KMS-11 (cell line): ENCODE measurements at regions not wholly inside any gene's neighbourhood (a gene's known extent, or its start where the extent isn't known, plus 50 kb on each side); places are given as distances from the start of the nearest gene placed in this dataset.

Experiments used
- H2AFZ ChIP-seq: fragments of 200-600 bp; sonication (generic); 2 replicates; pipeline ENCODE4 v1.6.1; 2016; ENCODE audit warnings: antibody characterized with exemption, mixed run types, low read depth
- H3K27ac ChIP-seq: fragments of 200-600 bp; sonication (generic); 2 replicates; pipeline ENCODE4 v1.6.1; 2016; ENCODE audit warnings: mild to moderate bottlenecking, mixed run types
- H3K27me3 ChIP-seq: fragments of 200-600 bp; sonication (generic); 2 replicates; pipeline ENCODE4 v1.6.1; 2017; ENCODE audit warnings: mild to moderate bottlenecking, low read depth, mixed run types, moderate library complexity; ENCODE audit not compliant: insufficient read depth
- H3K36me3 ChIP-seq: fragments of 200-600 bp; sonication (generic); 2 replicates; pipeline ENCODE4 v1.6.1; 2017; ENCODE audit warnings: mild to moderate bottlenecking, mixed run types; ENCODE audit not compliant: insufficient read depth
- H3K4me1 ChIP-seq: fragments of 200-600 bp; sonication (generic); 2 replicates; pipeline ENCODE4 v1.6.1; 2016; ENCODE audit warnings: mild to moderate bottlenecking, low read depth, mixed run types; ENCODE audit not compliant: poor library complexity, severe bottlenecking
- H3K4me2 ChIP-seq: fragments of 200-600 bp; sonication (generic); 2 replicates; pipeline ENCODE4 v1.7.0; 2016; ENCODE audit warnings: mild to moderate bottlenecking, mixed run types
- H3K4me3 ChIP-seq: fragments of 200-600 bp; sonication (generic); IDR thresholded peaks from 2 replicates; pipeline ENCODE4 v1.6.1; 2017; ENCODE audit warnings: low read depth, low read length, mixed read lengths; ENCODE audit not compliant: insufficient read depth
- H3K79me2 ChIP-seq: fragments of 200-600 bp; sonication (generic); 2 replicates; pipeline ENCODE4 v1.6.1; 2016; ENCODE audit warnings: low read depth, mixed run types; ENCODE audit not compliant: insufficient read depth
- H3K9ac ChIP-seq: fragments of 200-600 bp; sonication (generic); 2 replicates; pipeline ENCODE4 v1.6.1; 2016; ENCODE audit warnings: mild to moderate bottlenecking, mixed run types
- H4K20me1 ChIP-seq: fragments of 200-600 bp; sonication (generic); 2 replicates; pipeline ENCODE4 v1.6.1; 2016; ENCODE audit warnings: mild to moderate bottlenecking, mixed run types; ENCODE audit not compliant: insufficient read depth
- CTCF ChIP-seq: fragments of 200-600 bp; sonication (generic); conservative IDR thresholded peaks from 2 replicates; pipeline ENCODE4 v1.6.1; 2017; ENCODE audit warnings: low read depth, mild to moderate bottlenecking, antibody characterized with exemption, low read length, moderate library complexity, mixed read lengths

GRCh38 chrX:139081965-139082364 lies 370.4 kb upstream of the FGF13 start:
- Histone ChIP-seq H3K9ac (no peak overlapping the region), H3K79me2 (no peaks in the 10 kb centered on the region), H3K27ac (no peak overlapping the region), H2AFZ (no peak overlapping the region), H4K20me1 (no peaks in the 10 kb centered on the region), H3K4me2 (no peak overlapping the region), H3K4me3 (no peak overlapping the region), H3K27me3 (no peaks in the 10 kb centered on the region), H3K36me3 (no peaks in the 10 kb centered on the region), H3K4me1 (no peaks in the 10 kb centered on the region)
- TF ChIP-seq CTCF = no peak

- Histone ChIP-seq H3K27ac (no peak overlapping the region), H3K4me3 (no peak overlapping the region), H3K9ac (no peak overlapping the region), H4K20me1 (no peaks in the 10 kb centered on the region), H2AFZ (no peak overlapping the region), H3K4me2 (no peak overlapping the region), H3K36me3 (no peaks in the 10 kb centered on the region), H3K4me1 (no peaks in the 10 kb centered on the region), H3K79me2 (no peaks in the 10 kb centered on the region), H3K27me3 (no peaks in the 10 kb centered on the region)
- no peak for TF ChIP-seq CTCF
Measured at GRCh38 chrX:139079789-139080188, 368.3 kb upstream of the FGF13 start.

GRCh38 chrX:139078761-139079280 lies 367.3 kb upstream of the FGF13 start:
- no peaks in the 10 kb centered on the region for H3K79me2 ChIP-seq
- H3K4me2 ChIP-seq = no peak overlapping the region
- H3K36me3 ChIP-seq = no peaks in the 10 kb centered on the region
- H4K20me1 ChIP-seq = no peaks in the 10 kb centered on the region
- no peak for TF ChIP-seq CTCF
- H3K27me3 ChIP-seq = no peaks in the 10 kb centered on the region
- H3K27ac ChIP-seq = no peak overlapping the region
- no peaks in the 10 kb centered on the region for H3K4me1 ChIP-seq
- no peak overlapping the region for H3K4me3 ChIP-seq
- H2AFZ ChIP-seq = no peak overlapping the region
- H3K9ac ChIP-seq = no peak overlapping the region

- Histone ChIP-seq H3K79me2 (no peaks in the 10 kb centered on the region), H3K27me3 (no peaks in the 10 kb centered on the region), H3K9ac (no peak overlapping the region), H3K4me2 (no peak overlapping the region), H4K20me1 (no peaks in the 10 kb centered on the region), H3K27ac (no peak overlapping the region), H2AFZ (no peak overlapping the region), H3K4me3 (no peak overlapping the region), H3K4me1 (no peaks in the 10 kb centered on the region), H3K36me3 (no peaks in the 10 kb centered on the region)
- TF ChIP-seq CTCF = no peak
Measured at GRCh38 chrX:139078342-139078741, 366.8 kb upstream of the FGF13 start.
